SU-DHL-6 (cell line): ENCODE measurements at regions not wholly inside any gene's neighbourhood (a gene's known extent, or its start where the extent isn't known, plus 50 kb on each side); places are given as distances from the start of the nearest gene placed in this dataset.
"Not testable (repeated sequence)": the region's sequence is repeated elsewhere in the genome, so short reads cannot be mapped to it uniquely, and the experiment has no call there.

Experiments
- CTCF ChIP-seq: fragments of 200-600 bp; sonication (generic); IDR thresholded peaks from one replicate; pipeline ENCODE4 v1.5.1; 2017; ENCODE audit warnings: antibody characterized with exemption, mild to moderate bottlenecking, low read length, moderate library complexity; ENCODE audit not compliant: insufficient read depth, poor library complexity, severe bottlenecking
- EZH2phosphoT487 ChIP-seq: fragments of 200-600 bp; sonication (generic), shearing (Covaris generic); conservative IDR thresholded peaks from 2 replicates; pipeline ENCODE4 v1.6.1; 2018; ENCODE audit warnings: mild to moderate bottlenecking, antibody characterized with exemption, low read length, moderate library complexity, mixed read lengths

- not testable (repeated sequence) for TF ChIP-seq CTCF, EZH2phosphoT487
These were observed 204.3 kb downstream of the TMEM121 start for GRCh38 chr14:105730731-105731130.
